CD8-positive, alpha-beta memory T cell (primary cell): ENCODE measurements at regions not wholly inside any gene's neighbourhood (a gene's known extent, or its start where the extent isn't known, plus 50 kb on each side); places are given as distances from the start of the nearest gene placed in this dataset.
"Not testable (repeated sequence)": the region's sequence is repeated elsewhere in the genome, so short reads cannot be mapped to it uniquely, and the experiment has no call there.

Experiments
- CTCF ChIA-PET: fragments of 350-600 bp; sonication (Branson Sonifier 250); formaldehyde crosslinking; loops from one replicate; lab custom pipeline; 2021; ENCODE audit warnings: antibody characterized with exemption; lab: Charles Lee
- POLR2A ChIA-PET: fragments of 350-600 bp; sonication (Branson Sonifier 250); formaldehyde crosslinking; loops from one replicate; lab custom pipeline; 2021; ENCODE audit warnings: antibody characterized with exemption; lab: Charles Lee
- DNase-seq, 5 donors: peaks; one replicate each; pipeline versions ENCODE4 v3.0.0 to v3.0.0-alpha.2; 2020 to 2022; ENCODE audit warnings: mixed read lengths in 1 of 5
- H3K27ac ChIP-seq: one replicate; pipeline ENCODE4 v1.7.0; 2013; ENCODE audit warnings: low read depth, mild to moderate bottlenecking, low read length, moderate library complexity
- H3K27me3 ChIP-seq: 2 replicates; pipeline ENCODE4 v1.7.0; 2013; ENCODE audit warnings: low read length, mild to moderate bottlenecking; ENCODE audit not compliant: insufficient read depth, poor library complexity, severe bottlenecking
- H3K36me3 ChIP-seq: 2 replicates; pipeline ENCODE4 v1.7.0; 2013; ENCODE audit warnings: mild to moderate bottlenecking, low read length, moderate library complexity; ENCODE audit not compliant: insufficient read depth
- H3K4me1 ChIP-seq: 2 replicates; pipeline ENCODE4 v1.7.0; 2013; ENCODE audit warnings: mild to moderate bottlenecking, low read length, moderate library complexity; ENCODE audit not compliant: insufficient read depth
- H3K4me3 ChIP-seq: 2 replicates; pipeline ENCODE4 v1.7.0; 2013; ENCODE audit warnings: mild to moderate bottlenecking, low read length
- H3K9me3 ChIP-seq: 2 replicates; pipeline ENCODE4 v1.7.0; 2013; ENCODE audit warnings: mild to moderate bottlenecking, low read length
- H3K27ac Mint-ChIP-seq, 8 donors: one replicate each; pipeline ENCODE4 v1.8.0; 2020 to 2021; ENCODE audit warnings: mixed read lengths in 8 of 8, mild to moderate bottlenecking in 6 of 8, inconsistent platforms in 3 of 8, moderate library complexity in 3 of 8
- H3K27me3 Mint-ChIP-seq, 2 donors: one replicate each; pipeline ENCODE4 v1.8.0; 2020 to 2021; ENCODE audit warnings: mixed read lengths in 2 of 2, mild to moderate bottlenecking in 1 of 2, moderate library complexity in 1 of 2
- H3K36me3 Mint-ChIP-seq, 3 donors: one replicate each; pipeline ENCODE4 v1.8.0; 2020 to 2021; ENCODE audit warnings: mixed read lengths in 3 of 3, inconsistent platforms in 1 of 3, mild to moderate bottlenecking in 1 of 3
- H3K4me1 Mint-ChIP-seq, 3 donors: one replicate each; pipeline ENCODE4 v1.8.0; 2020 to 2021; ENCODE audit warnings: mixed read lengths in 3 of 3, inconsistent platforms in 1 of 3, mild to moderate bottlenecking in 1 of 3
- H3K4me3 Mint-ChIP-seq, 7 donors: one replicate each; pipeline ENCODE4 v1.8.0; 2020 to 2021; ENCODE audit warnings: mixed read lengths in 7 of 7, mild to moderate bottlenecking in 6 of 7, moderate library complexity in 4 of 7, inconsistent platforms in 2 of 7
- H3K9me3 Mint-ChIP-seq, 5 donors: one replicate each; pipeline ENCODE4 v1.8.0; 2020 to 2022; ENCODE audit warnings: mixed read lengths in 5 of 5, mild to moderate bottlenecking in 3 of 5, moderate library complexity in 2 of 5, inconsistent platforms in 1 of 5

GRCh38 chr6:100304575-100304974 is 160.1 kb downstream of the SIM1 start:
- no peak for DNase-seq
- Histone ChIP-seq H3K27me3 (no peaks in the 10 kb centered on the region), H3K27ac (no peak overlapping the region), H3K4me1 (no peaks in the 10 kb centered on the region), H3K4me3 (no peak overlapping the region), H3K36me3 (no peaks in the 10 kb centered on the region), H3K9me3 (no peaks in the 10 kb centered on the region)
- Mint-ChIP-seq H3K27me3 (peaks cover 0 to 16% of the 10 kb centered on the region in 2 donors), H3K4me1 (no peaks in the 10 kb centered on the region), H3K36me3 (no peaks in the 10 kb centered on the region), H3K4me3 (no peak overlapping the region), H3K27ac (no peak overlapping the region), H3K9me3 (peaks cover 0 to 2% (median 0%) of the 10 kb centered on the region in 5 donors)
- POLR2A ChIA-PET = no interaction called here
- CTCF ChIA-PET = no interaction called here

- peaks cover 0 to 2% (median 0%) of the 10 kb centered on the region in 5 donors for H3K9me3 Mint-ChIP-seq
- CTCF ChIA-PET = no interaction called here
These were observed 163.0 kb downstream of the SIM1 start for GRCh38 chr6:100301731-100302130.

GRCh38 chr6:100300221-100300736 is 164.4 kb downstream of the SIM1 start:
- Mint-ChIP-seq H3K9me3 (peaks cover 0 to 2% (median 0%) of the 10 kb centered on the region in 5 donors), H3K4me1 (no peaks in the 10 kb centered on the region), H3K4me3 (no peak overlapping the region), H3K27ac (no peak overlapping the region), H3K27me3 (peaks cover 1 to 16% of the 10 kb centered on the region in 2 donors), H3K36me3 (no peaks in the 10 kb centered on the region)
- no peak overlapping the region for H3K27ac ChIP-seq
- H3K4me1 ChIP-seq = no peaks in the 10 kb centered on the region
- no peaks in the 10 kb centered on the region for H3K9me3 ChIP-seq
- H3K27me3 ChIP-seq = no peaks in the 10 kb centered on the region
- POLR2A ChIA-PET = no interaction called here
- H3K36me3 ChIP-seq = no peaks in the 10 kb centered on the region
- DNase-seq = no peak
- H3K4me3 ChIP-seq = no peak overlapping the region
- CTCF ChIA-PET = no interaction called here

More at GRCh38 chr6:100301731-100302130, 163.0 kb downstream of the SIM1 start:
- no peak for DNase-seq
- H3K27me3 ChIP-seq = no peaks in the 10 kb centered on the region
- H3K27ac ChIP-seq = no peak overlapping the region
- H3K4me1 ChIP-seq = no peaks in the 10 kb centered on the region
- Mint-ChIP-seq H3K27ac (no peak overlapping the region), H3K27me3 (peaks cover 0 to 16% of the 10 kb centered on the region in 2 donors), H3K36me3 (no peaks in the 10 kb centered on the region), H3K4me1 (no peaks in the 10 kb centered on the region), H3K4me3 (no peak overlapping the region)
- POLR2A ChIA-PET = no interaction called here
- no peak overlapping the region for H3K4me3 ChIP-seq
- no peaks in the 10 kb centered on the region for H3K36me3 ChIP-seq
- no peaks in the 10 kb centered on the region for H3K9me3 ChIP-seq

- H3K27ac ChIP-seq = no peak overlapping the region
- Mint-ChIP-seq H3K36me3 (no peaks in the 10 kb centered on the region), H3K4me3 (no peak overlapping the region), H3K27ac (no peak overlapping the region), H3K9me3 (peaks cover 0 to 3% (median 0%) of the 10 kb centered on the region in 5 donors), H3K4me1 (no peaks in the 10 kb centered on the region), H3K27me3 (peaks cover 2 to 8% of the 10 kb centered on the region in 2 donors)
- no peaks in the 10 kb centered on the region for H3K4me1 ChIP-seq
- ChIA-PET CTCF (no interaction called here), POLR2A (no interaction called here)
- H3K9me3 ChIP-seq = no peaks in the 10 kb centered on the region
- no peaks in the 10 kb centered on the region for H3K36me3 ChIP-seq
- no peaks in the 10 kb centered on the region for H3K27me3 ChIP-seq
- DNase-seq = no peak
- H3K4me3 ChIP-seq = no peak overlapping the region
These were observed 167.7 kb downstream of the SIM1 start for GRCh38 chr6:100296810-100297544.

GRCh38 chr6:100295172-100295571 is 169.5 kb downstream of the SIM1 start:
- H3K4me3 ChIP-seq, H3K9me3 ChIP-seq, CTCF ChIA-PET, H3K4me1 Mint-ChIP-seq, H3K36me3 ChIP-seq, H3K27me3 Mint-ChIP-seq, DNase-seq, H3K9me3 Mint-ChIP-seq, POLR2A ChIA-PET, H3K27me3 ChIP-seq, H3K27ac ChIP-seq, H3K27ac Mint-ChIP-seq, H3K4me3 Mint-ChIP-seq, H3K4me1 ChIP-seq, H3K36me3 Mint-ChIP-seq: not testable (repeated sequence)

- DNase-seq = no peak
- POLR2A ChIA-PET = no interaction called here
These were observed 175.4 kb downstream of the SIM1 start for GRCh38 chr6:100289285-100289684.

GRCh38 chr6:100288311-100288710 is 176.4 kb downstream of the SIM1 start:
- ChIA-PET POLR2A (no interaction called here), CTCF (no interaction called here)
- no peaks in the 10 kb centered on the region for H3K27me3 ChIP-seq
- H3K4me3 ChIP-seq = no peak overlapping the region
- H3K4me1 ChIP-seq = no peaks in the 10 kb centered on the region
- H3K4me1 Mint-ChIP-seq = no peaks in the 10 kb centered on the region
- H3K9me3 Mint-ChIP-seq = no peaks in the 10 kb centered on the region
- H3K4me3 Mint-ChIP-seq = no peak overlapping the region
- no peaks in the 10 kb centered on the region for H3K36me3 Mint-ChIP-seq
- H3K27ac ChIP-seq = no peak overlapping the region
- H3K36me3 ChIP-seq = no peaks in the 10 kb centered on the region
- H3K27me3 Mint-ChIP-seq = peaks cover 0 to 1% of the 10 kb centered on the region in 2 donors
- no peak for DNase-seq
- no peaks in the 10 kb centered on the region for H3K9me3 ChIP-seq
- H3K27ac Mint-ChIP-seq = no peak overlapping the region

More at GRCh38 chr6:100289285-100289684, 175.4 kb downstream of the SIM1 start:
- Histone ChIP-seq H3K9me3 (no peaks in the 10 kb centered on the region), H3K27ac (no peak overlapping the region), H3K27me3 (no peaks in the 10 kb centered on the region), H3K4me3 (no peak overlapping the region), H3K36me3 (no peaks in the 10 kb centered on the region), H3K4me1 (no peaks in the 10 kb centered on the region)
- H3K9me3 Mint-ChIP-seq = no peaks in the 10 kb centered on the region
- H3K4me1 Mint-ChIP-seq = no peaks in the 10 kb centered on the region
- H3K36me3 Mint-ChIP-seq = no peaks in the 10 kb centered on the region
- peaks cover 0 to 1% of the 10 kb centered on the region in 2 donors for H3K27me3 Mint-ChIP-seq
- no peak overlapping the region for H3K4me3 Mint-ChIP-seq
- H3K27ac Mint-ChIP-seq = no peak overlapping the region
- CTCF ChIA-PET = no interaction called here

- ChIA-PET CTCF (no interaction called here), POLR2A (no interaction called here)
- H3K27me3 ChIP-seq = no peaks in the 10 kb centered on the region
- H3K27me3 Mint-ChIP-seq = peaks cover 0 to 3% of the 10 kb centered on the region in 2 donors
- no peak overlapping the region for H3K4me3 ChIP-seq
- H3K9me3 ChIP-seq = no peaks in the 10 kb centered on the region
- H3K4me1 Mint-ChIP-seq = peaks cover 0 to 6% (median 0%) of the 10 kb centered on the region in 3 donors
- DNase-seq = no peak
- no peaks in the 10 kb centered on the region for H3K9me3 Mint-ChIP-seq
- no peak overlapping the region for H3K4me3 Mint-ChIP-seq
- no peaks in the 10 kb centered on the region for H3K4me1 ChIP-seq
- H3K36me3 ChIP-seq = no peaks in the 10 kb centered on the region
- H3K27ac Mint-ChIP-seq = no peak overlapping the region
- no peak overlapping the region for H3K27ac ChIP-seq
- H3K36me3 Mint-ChIP-seq = no peaks in the 10 kb centered on the region
These were observed 181.4 kb downstream of the SIM1 start for GRCh38 chr6:100283285-100283684.
